Neural cell (in vitro differentiated cells): ENCODE measurements at regions not wholly inside any gene's neighbourhood (a gene's known extent, or its start where the extent isn't known, plus 50 kb on each side); places are given as distances from the start of the nearest gene placed in this dataset.

Source experiments
- H2AFZ ChIP-seq: fragments of 200-600, 300-800 bp; sonication (generic), shearing (Covaris generic); 2 replicates; pipeline ENCODE4 v1.6.0; 2014; ENCODE audit warnings: low read depth, mild to moderate bottlenecking, antibody characterized with exemption, low read length, moderate library complexity
- H3F3A ChIP-seq: fragments of 200-600 bp; shearing (Covaris generic); 2 replicates; pipeline ENCODE4 v1.6.1; 2016; ENCODE audit warnings: mild to moderate bottlenecking, moderate library complexity, mixed read lengths, antibody characterized with exemption, low read length; ENCODE audit not compliant: insufficient read depth, poor library complexity, severe bottlenecking
- H3K27ac ChIP-seq: fragments of 200-600, 300-800 bp; sonication (generic), shearing (Covaris generic); 2 replicates; pipeline ENCODE4 v1.5.1; 2014; ENCODE audit warnings: mild to moderate bottlenecking, low read length, moderate library complexity
- H3K27me3 ChIP-seq: fragments of 300-800, 200-600 bp; sonication (generic), shearing (Covaris generic); 2 replicates; pipeline ENCODE4 v1.6.0; 2014; ENCODE audit warnings: mild to moderate bottlenecking, low read depth, low read length, moderate library complexity; ENCODE audit not compliant: insufficient read depth
- H3K36me3 ChIP-seq: fragments of 300-800, 200-600 bp; sonication (generic), shearing (Covaris generic); 2 replicates; pipeline ENCODE4 v1.5.1; 2014; ENCODE audit warnings: mild to moderate bottlenecking, antibody characterized with exemption, low read length, moderate library complexity; ENCODE audit not compliant: insufficient read depth
- H3K4me2 ChIP-seq: fragments of 300-800, 200-600 bp; sonication (generic), shearing (Covaris generic); 2 replicates; pipeline ENCODE4 v1.6.0; 2014; ENCODE audit warnings: mild to moderate bottlenecking, low read length
- H3K4me3 ChIP-seq: fragments of 300-800, 200-600 bp; sonication (generic), shearing (Covaris generic); 2 replicates; pipeline ENCODE4 v1.5.1; 2014; ENCODE audit warnings: mild to moderate bottlenecking, low read length, moderate library complexity
- H3K79me2 ChIP-seq: fragments of 200-600 bp; shearing (Covaris generic); replicated peaks from 2 replicates; pipeline ENCODE4 v1.6.0; 2014; ENCODE audit warnings: mild to moderate bottlenecking, low read length, moderate library complexity; ENCODE audit not compliant: insufficient read depth
- H3K9ac ChIP-seq: fragments of 300-800, 200-600 bp; sonication (generic), shearing (Covaris generic); 2 replicates; pipeline ENCODE4 v1.6.1; 2016; ENCODE audit warnings: mild to moderate bottlenecking, low read length, mixed read lengths
- H3K9me2 ChIP-seq: fragments of 200-600 bp; shearing (Covaris generic); 2 replicates; pipeline ENCODE4 v1.6.1; 2016; ENCODE audit warnings: mild to moderate bottlenecking, low read length, mixed read lengths; ENCODE audit not compliant: insufficient read depth
- H3K9me3 ChIP-seq: fragments of 200-600, 300-800 bp; sonication (generic), shearing (Covaris generic); 2 replicates; pipeline ENCODE4 v1.6.1; 2016; ENCODE audit warnings: mild to moderate bottlenecking, mixed run types, low read length, moderate library complexity, mixed read lengths
- H4K20me1 ChIP-seq: fragments of 200-600 bp; shearing (Covaris generic); 2 replicates; pipeline ENCODE4 v1.6.1; 2016; ENCODE audit warnings: mild to moderate bottlenecking, mixed run types; ENCODE audit not compliant: insufficient read depth
- EP300 ChIP-seq: fragments of 450-650 bp; conservative IDR thresholded peaks from 2 replicates; pipeline ENCODE4 v1.6.1; 2014; ENCODE audit warnings: antibody characterized with exemption, mild to moderate bottlenecking, moderate library complexity; ENCODE audit not compliant: poor library complexity, severe bottlenecking
- EZH2 ChIP-seq: fragments of 200-600, 300-800 bp; shearing (Covaris generic), sonication (generic); IDR thresholded peaks from 2 replicates; pipeline ENCODE4 v1.6.1; 2014; ENCODE audit warnings: antibody characterized with exemption, low read length, borderline replicate concordance, mild to moderate bottlenecking; ENCODE audit not compliant: insufficient read depth, poor library complexity, severe bottlenecking
- MXI1 ChIP-seq: fragments of 450-650 bp; conservative IDR thresholded peaks from 2 replicates; pipeline ENCODE4 v1.6.1; 2014; ENCODE audit warnings: antibody characterized with exemption, mild to moderate bottlenecking; ENCODE audit not compliant: poor library complexity, severe bottlenecking
- POLR2AphosphoS5 ChIP-seq: IDR thresholded peaks from 2 replicates; pipeline ENCODE4 v1.6.1; 2012
- RAD21 ChIP-seq: fragments of 450-650 bp; conservative IDR thresholded peaks from 2 replicates; pipeline ENCODE4 v1.6.1; 2014; ENCODE audit warnings: antibody characterized with exemption, mild to moderate bottlenecking, moderate library complexity
- SMC3 ChIP-seq: fragments of 450-650 bp; conservative IDR thresholded peaks from 2 replicates; pipeline ENCODE4 v1.6.1; 2014; ENCODE audit warnings: antibody characterized with exemption, mild to moderate bottlenecking, moderate library complexity; ENCODE audit not compliant: poor library complexity
- TAF1 ChIP-seq: IDR thresholded peaks from 2 replicates; pipeline ENCODE4 v1.6.1; 2012; ENCODE audit warnings: low read depth
- TF ChIP-seq, protein P1 (sequence below): fragments of 450-650 bp; IDR thresholded peaks from 2 replicates; pipeline ENCODE4 v1.5.1; 2014; ENCODE audit warnings: antibody characterized with exemption, mild to moderate bottlenecking, moderate library complexity; ENCODE audit not compliant: poor library complexity, severe bottlenecking
- TF ChIP-seq, protein P2 (sequence below): IDR thresholded peaks from 2 replicates; pipeline ENCODE4 v1.6.1; 2012; ENCODE audit warnings: borderline replicate concordance

DNA sequence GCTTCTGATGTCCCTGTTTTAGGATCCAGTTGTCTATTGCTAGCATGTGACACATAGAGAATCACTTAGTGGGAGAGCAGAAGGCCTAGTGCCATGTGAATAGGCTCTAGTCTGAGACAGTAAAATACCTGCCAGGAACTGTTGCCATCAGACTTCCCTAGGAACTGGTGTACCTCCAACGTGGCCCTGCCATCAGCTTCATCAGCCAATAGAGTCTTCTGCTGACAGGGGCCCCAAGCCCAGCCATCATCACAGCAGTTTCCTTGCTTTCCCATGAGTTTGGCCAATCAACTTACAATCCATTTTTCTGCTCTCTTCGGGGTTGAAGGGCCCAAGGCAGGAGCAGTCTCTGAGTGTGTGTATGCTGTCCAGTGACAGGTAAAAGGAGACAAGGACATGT, 128.4 kb upstream of the ADRA1B start:
- no peak overlapping the region for H3K9ac ChIP-seq
- no peaks in the 10 kb centered on the region for H3K79me2 ChIP-seq
- H4K20me1 ChIP-seq, result no peaks in the 10 kb centered on the region
- H3K4me3 ChIP-seq, result no peak overlapping the region
- no peak overlapping the region for H3K4me2 ChIP-seq
- H3F3A ChIP-seq, result no peaks in the 10 kb centered on the region
- no peaks in the 10 kb centered on the region for H3K9me3 ChIP-seq
- no peaks in the 10 kb centered on the region for H3K27me3 ChIP-seq
- no peaks in the 10 kb centered on the region for H3K9me2 ChIP-seq
- H3K36me3 ChIP-seq, result no peaks in the 10 kb centered on the region
- TF ChIP-seq, protein P1, sequence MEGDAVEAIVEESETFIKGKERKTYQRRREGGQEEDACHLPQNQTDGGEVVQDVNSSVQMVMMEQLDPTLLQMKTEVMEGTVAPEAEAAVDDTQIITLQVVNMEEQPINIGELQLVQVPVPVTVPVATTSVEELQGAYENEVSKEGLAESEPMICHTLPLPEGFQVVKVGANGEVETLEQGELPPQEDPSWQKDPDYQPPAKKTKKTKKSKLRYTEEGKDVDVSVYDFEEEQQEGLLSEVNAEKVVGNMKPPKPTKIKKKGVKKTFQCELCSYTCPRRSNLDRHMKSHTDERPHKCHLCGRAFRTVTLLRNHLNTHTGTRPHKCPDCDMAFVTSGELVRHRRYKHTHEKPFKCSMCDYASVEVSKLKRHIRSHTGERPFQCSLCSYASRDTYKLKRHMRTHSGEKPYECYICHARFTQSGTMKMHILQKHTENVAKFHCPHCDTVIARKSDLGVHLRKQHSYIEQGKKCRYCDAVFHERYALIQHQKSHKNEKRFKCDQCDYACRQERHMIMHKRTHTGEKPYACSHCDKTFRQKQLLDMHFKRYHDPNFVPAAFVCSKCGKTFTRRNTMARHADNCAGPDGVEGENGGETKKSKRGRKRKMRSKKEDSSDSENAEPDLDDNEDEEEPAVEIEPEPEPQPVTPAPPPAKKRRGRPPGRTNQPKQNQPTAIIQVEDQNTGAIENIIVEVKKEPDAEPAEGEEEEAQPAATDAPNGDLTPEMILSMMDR, result no peak
- TF ChIP-seq POLR2AphosphoS5, result no peak
- TF ChIP-seq TAF1, result no peak
- TF ChIP-seq, protein P2, sequence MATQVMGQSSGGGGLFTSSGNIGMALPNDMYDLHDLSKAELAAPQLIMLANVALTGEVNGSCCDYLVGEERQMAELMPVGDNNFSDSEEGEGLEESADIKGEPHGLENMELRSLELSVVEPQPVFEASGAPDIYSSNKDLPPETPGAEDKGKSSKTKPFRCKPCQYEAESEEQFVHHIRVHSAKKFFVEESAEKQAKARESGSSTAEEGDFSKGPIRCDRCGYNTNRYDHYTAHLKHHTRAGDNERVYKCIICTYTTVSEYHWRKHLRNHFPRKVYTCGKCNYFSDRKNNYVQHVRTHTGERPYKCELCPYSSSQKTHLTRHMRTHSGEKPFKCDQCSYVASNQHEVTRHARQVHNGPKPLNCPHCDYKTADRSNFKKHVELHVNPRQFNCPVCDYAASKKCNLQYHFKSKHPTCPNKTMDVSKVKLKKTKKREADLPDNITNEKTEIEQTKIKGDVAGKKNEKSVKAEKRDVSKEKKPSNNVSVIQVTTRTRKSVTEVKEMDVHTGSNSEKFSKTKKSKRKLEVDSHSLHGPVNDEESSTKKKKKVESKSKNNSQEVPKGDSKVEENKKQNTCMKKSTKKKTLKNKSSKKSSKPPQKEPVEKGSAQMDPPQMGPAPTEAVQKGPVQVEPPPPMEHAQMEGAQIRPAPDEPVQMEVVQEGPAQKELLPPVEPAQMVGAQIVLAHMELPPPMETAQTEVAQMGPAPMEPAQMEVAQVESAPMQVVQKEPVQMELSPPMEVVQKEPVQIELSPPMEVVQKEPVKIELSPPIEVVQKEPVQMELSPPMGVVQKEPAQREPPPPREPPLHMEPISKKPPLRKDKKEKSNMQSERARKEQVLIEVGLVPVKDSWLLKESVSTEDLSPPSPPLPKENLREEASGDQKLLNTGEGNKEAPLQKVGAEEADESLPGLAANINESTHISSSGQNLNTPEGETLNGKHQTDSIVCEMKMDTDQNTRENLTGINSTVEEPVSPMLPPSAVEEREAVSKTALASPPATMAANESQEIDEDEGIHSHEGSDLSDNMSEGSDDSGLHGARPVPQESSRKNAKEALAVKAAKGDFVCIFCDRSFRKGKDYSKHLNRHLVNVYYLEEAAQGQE, result no peak
- no peak overlapping the region for H2AFZ ChIP-seq
- no peak overlapping the region for H3K27ac ChIP-seq

DNA sequence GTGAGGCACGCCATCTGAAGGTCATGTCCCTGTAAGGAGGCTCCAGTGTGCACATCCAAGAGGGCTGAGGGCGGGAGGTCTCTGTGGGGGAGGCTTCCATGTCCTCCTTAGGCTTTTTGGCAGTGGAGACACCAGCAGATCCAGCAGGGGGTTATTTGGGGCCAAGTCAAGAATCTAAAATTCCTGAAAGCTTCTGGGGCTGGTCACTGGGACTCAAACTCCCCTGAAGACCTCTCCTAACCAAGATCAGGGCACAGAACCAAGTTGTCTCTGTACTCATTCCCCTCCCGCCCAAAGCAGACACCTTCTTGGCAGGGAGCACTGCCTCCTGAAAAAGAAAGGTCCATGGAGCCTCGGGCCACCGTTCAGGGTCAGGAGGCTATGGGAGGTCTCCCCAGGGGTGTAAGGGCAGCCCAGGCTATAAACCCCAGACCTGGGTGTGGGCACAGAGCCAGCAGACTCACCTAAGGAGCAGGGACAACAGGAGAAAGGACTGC, 127.4 kb upstream of the ADRA1B start:
- no peaks in the 10 kb centered on the region for H3K79me2 ChIP-seq
- no peaks in the 10 kb centered on the region for H3K36me3 ChIP-seq
- no peak overlapping the region for H3K4me2 ChIP-seq
- no peaks in the 10 kb centered on the region for H3F3A ChIP-seq
- no peak overlapping the region for H3K4me3 ChIP-seq
- TF ChIP-seq, protein P1, result no peak
- TF ChIP-seq POLR2AphosphoS5 (no peak), EZH2 (no peak), MXI1 (no peak), EP300 (no peak), SMC3 (no peak), RAD21 (no peak), TAF1 (no peak)
- TF ChIP-seq, protein P2, result no peak
- no peaks in the 10 kb centered on the region for H3K9me2 ChIP-seq
- no peak overlapping the region for H2AFZ ChIP-seq
- H3K27ac ChIP-seq, result no peak overlapping the region
- no peak overlapping the region for H3K9ac ChIP-seq
- H3K9me3 ChIP-seq, result no peaks in the 10 kb centered on the region
- no peaks in the 10 kb centered on the region for H4K20me1 ChIP-seq
- H3K27me3 ChIP-seq, result no peaks in the 10 kb centered on the region
